NCI-H748 treated with DMSO at 0.1 percent for 48 hours (cell line): ENCODE measurements at regions not wholly inside any gene's neighbourhood (a gene's known extent, or its start where the extent isn't known, plus 50 kb on each side); places are given as distances from the start of the nearest gene placed in this dataset.
A peak's percentile ranks its signal among the peaks of the same experiment; 100 is the strongest.
"Not testable (repeated sequence)": the region's sequence is repeated elsewhere in the genome, so short reads cannot be mapped to it uniquely, and the experiment has no call there.

Experiments
- DNase-seq: peaks from one replicate; lab custom pipeline; 2025; lab: John Stamatoyannopoulos, UW

GRCh38 chr15:62644889-62645742, 397.4 kb upstream of the TPM1 start:
- DNase-seq = no peak

- DNase-seq = peak; percentile 8
These were observed 395.2 kb upstream of the TPM1 start for GRCh38 chr15:62647202-62647842.

- no peak for DNase-seq
These were observed 394.6 kb upstream of the TPM1 start for GRCh38 chr15:62647843-62648505.

- DNase-seq = peak; percentile 4
These were observed 393.6 kb upstream of the TPM1 start for GRCh38 chr15:62648954-62649353.

GRCh38 chr15:62649793-62650420, 392.6 kb upstream of the TPM1 start:
- no peak for DNase-seq

- no peak for DNase-seq
These were observed 389.4 kb upstream of the TPM1 start for GRCh38 chr15:62653122-62653521.

GRCh38 chr15:62656071-62656470, 386.5 kb upstream of the TPM1 start:
- no peak for DNase-seq

GRCh38 chr15:62657501-62657900, 385.0 kb upstream of the TPM1 start:
- DNase-seq = not testable (repeated sequence)

- no peak for DNase-seq
These were observed 384.0 kb upstream of the TPM1 start for GRCh38 chr15:62658498-62658897.

GRCh38 chr15:62663547-62663946, 379.0 kb upstream of the TPM1 start:
- no peak for DNase-seq

- no peak for DNase-seq
These were observed 377.1 kb upstream of the TPM1 start for GRCh38 chr15:62665449-62665848.

- no peak for DNase-seq
These were observed 376.5 kb upstream of the TPM1 start for GRCh38 chr15:62666046-62666445.

- DNase-seq = no peak
These were observed 370.3 kb upstream of the TPM1 start for GRCh38 chr15:62672268-62672667.

GRCh38 chr15:62676891-62677290, 365.7 kb upstream of the TPM1 start:
- no peak for DNase-seq

- DNase-seq = no peak
These were observed 360.3 kb upstream of the TPM1 start for GRCh38 chr15:62681939-62682896.

- not testable (repeated sequence) for DNase-seq
These were observed 359.4 kb upstream of the TPM1 start for GRCh38 chr15:62683192-62683591.

GRCh38 chr15:62684123-62684808, 358.3 kb upstream of the TPM1 start:
- DNase-seq = no peak

- DNase-seq = no peak
These were observed 351.5 kb upstream of the TPM1 start for GRCh38 chr15:62691008-62691407.

- no peak for DNase-seq
These were observed 344.9 kb upstream of the TPM1 start for GRCh38 chr15:62697636-62698035.

- DNase-seq = no peak
These were observed 343.9 kb upstream of the TPM1 start for GRCh38 chr15:62698646-62699045.

- DNase-seq = no peak
These were observed 336.2 kb upstream of the TPM1 start for GRCh38 chr15:62706317-62706716.
